K562 (cell line): ENCODE measurements at regions not wholly inside any gene's neighbourhood (a gene's known extent, or its start where the extent isn't known, plus 50 kb on each side); places are given as distances from the start of the nearest gene placed in this dataset.

Source experiments
- CCAR2 ChIP-seq: fragments of 200-400 bp; formaldehyde crosslinking; IDR thresholded peaks from 2 replicates; pipeline ENCODE4 v1.6.1; 2017; ENCODE audit warnings: mild to moderate bottlenecking, low read depth, low read length
- CHD2 ChIP-seq: IDR thresholded peaks from 2 replicates; pipeline ENCODE4 v1.6.1; 2011; ENCODE audit warnings: low read depth, low read length
- ETS1 ChIP-seq: conservative IDR thresholded peaks from 2 replicates; pipeline ENCODE4 v1.6.1; 2011; ENCODE audit warnings: low read depth, mild to moderate bottlenecking, low read length; ENCODE audit not compliant: control insufficient read depth
- KLF13 ChIP-seq: fragments of 450-650 bp; IDR thresholded peaks from 2 replicates; pipeline ENCODE4 v1.6.1; 2016; ENCODE audit warnings: missing genetic modification characterization, low read depth, mild to moderate bottlenecking, missing compliant biosample characterization, moderate library complexity, borderline replicate concordance
- KLF6 ChIP-seq: fragments of 250-450 bp; sonication (Bioruptor Pico); IDR thresholded peaks from 2 replicates; pipeline ENCODE4 v1.4.0; 2020; ENCODE audit warnings: mild to moderate bottlenecking, moderate library complexity, borderline replicate concordance
- MYC ChIP-seq, 2 experiments: fragments of 250-450 bp in 1 of 2; sonication (Bioruptor Pico) in 1 of 2; IDR thresholded peaks; 2 replicates each; pipeline versions ENCODE4 v1.5.1 to v1.6.1; 2012 to 2021; ENCODE audit warnings: low read depth in 2 of 2, borderline replicate concordance in 1 of 2, improper control_type of control experiment in 1 of 2, low read length in 1 of 2, mild to moderate bottlenecking in 1 of 2, moderate library complexity in 1 of 2
- NR2F6 ChIP-seq: fragments of 450-650 bp; formaldehyde crosslinking; IDR thresholded peaks from 2 replicates; pipeline ENCODE4 v1.4.0; 2020; ENCODE audit warnings: mild to moderate bottlenecking
- POLR2G ChIP-seq: fragments of 200-400 bp; formaldehyde crosslinking; IDR thresholded peaks from 2 replicates; pipeline ENCODE4 v1.6.1; 2017; ENCODE audit warnings: low read depth, mild to moderate bottlenecking, antibody characterized with exemption, low read length, moderate library complexity
- TGIF2 ChIP-seq: sonication (generic); formaldehyde crosslinking; IDR thresholded peaks from 2 replicates; pipeline ENCODE4 v1.8.1; 2022; ENCODE audit warnings: mild to moderate bottlenecking, missing genetic modification reagents, moderate library complexity
- TF ChIP-seq, protein P1 (sequence below), 3 experiments: IDR thresholded peaks in 2 of 3; conservative IDR thresholded peaks in 1 of 3; 2 replicates each; pipeline ENCODE4 v1.5.1; 2011 to 2012; ENCODE audit warnings: low read length in 3 of 3, mild to moderate bottlenecking in 3 of 3, control low read depth in 2 of 3, improper control_type of control experiment in 1 of 3, inconsistent platforms in 1 of 3, low read depth in 1 of 3, mixed read lengths in 1 of 3, moderate library complexity in 1 of 3; ENCODE audit not compliant: insufficient read depth in 2 of 3
- TF ChIP-seq, protein P2 (sequence below): fragments of 200-800 bp; sonication (Bioruptor generic); IDR thresholded peaks from 2 replicates; pipeline ENCODE4 v1.6.1; 2017; ENCODE audit warnings: missing genetic modification characterization, missing compliant biosample characterization
- TF ChIP-seq, protein P3 (sequence below): sonication (generic); formaldehyde crosslinking; IDR thresholded peaks from 2 replicates; pipeline ENCODE4 v1.9.0; 2022; ENCODE audit warnings: mild to moderate bottlenecking, missing genetic modification reagents

GRCh38 chr3:148629006-148629405, 68.7 kb upstream of the AGTR1 start:
- TF ChIP-seq NR2F6 (no peak), KLF13 (tag) (no peak), ETS1 (no peak), TGIF2 (CRISPR knock-in tag) (no peak), MYC (IDR thresholded peaks at IDR 0.05; ENCODE audit: low read depth, low read length) (no peak), MYC (CRISPR knock-in tag; IDR thresholded peaks at IDR 0.05; ENCODE audit: borderline replicate concordance, low read depth) (no peak), CCAR2 (no peak), POLR2G (no peak), KLF6 (CRISPR knock-in tag) (no peak), CHD2 (no peak)
- TF ChIP-seq, protein P1, sequence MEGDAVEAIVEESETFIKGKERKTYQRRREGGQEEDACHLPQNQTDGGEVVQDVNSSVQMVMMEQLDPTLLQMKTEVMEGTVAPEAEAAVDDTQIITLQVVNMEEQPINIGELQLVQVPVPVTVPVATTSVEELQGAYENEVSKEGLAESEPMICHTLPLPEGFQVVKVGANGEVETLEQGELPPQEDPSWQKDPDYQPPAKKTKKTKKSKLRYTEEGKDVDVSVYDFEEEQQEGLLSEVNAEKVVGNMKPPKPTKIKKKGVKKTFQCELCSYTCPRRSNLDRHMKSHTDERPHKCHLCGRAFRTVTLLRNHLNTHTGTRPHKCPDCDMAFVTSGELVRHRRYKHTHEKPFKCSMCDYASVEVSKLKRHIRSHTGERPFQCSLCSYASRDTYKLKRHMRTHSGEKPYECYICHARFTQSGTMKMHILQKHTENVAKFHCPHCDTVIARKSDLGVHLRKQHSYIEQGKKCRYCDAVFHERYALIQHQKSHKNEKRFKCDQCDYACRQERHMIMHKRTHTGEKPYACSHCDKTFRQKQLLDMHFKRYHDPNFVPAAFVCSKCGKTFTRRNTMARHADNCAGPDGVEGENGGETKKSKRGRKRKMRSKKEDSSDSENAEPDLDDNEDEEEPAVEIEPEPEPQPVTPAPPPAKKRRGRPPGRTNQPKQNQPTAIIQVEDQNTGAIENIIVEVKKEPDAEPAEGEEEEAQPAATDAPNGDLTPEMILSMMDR (IDR thresholded peaks at IDR 0.05 in 2 of 3, conservative IDR thresholded peaks at IDR 0.05 in 1 of 3; ENCODE audit: insufficient read depth in 2 of 3, low read depth in 1 of 3, low read length in 3 of 3) = no peak
- TF ChIP-seq, protein P2, sequence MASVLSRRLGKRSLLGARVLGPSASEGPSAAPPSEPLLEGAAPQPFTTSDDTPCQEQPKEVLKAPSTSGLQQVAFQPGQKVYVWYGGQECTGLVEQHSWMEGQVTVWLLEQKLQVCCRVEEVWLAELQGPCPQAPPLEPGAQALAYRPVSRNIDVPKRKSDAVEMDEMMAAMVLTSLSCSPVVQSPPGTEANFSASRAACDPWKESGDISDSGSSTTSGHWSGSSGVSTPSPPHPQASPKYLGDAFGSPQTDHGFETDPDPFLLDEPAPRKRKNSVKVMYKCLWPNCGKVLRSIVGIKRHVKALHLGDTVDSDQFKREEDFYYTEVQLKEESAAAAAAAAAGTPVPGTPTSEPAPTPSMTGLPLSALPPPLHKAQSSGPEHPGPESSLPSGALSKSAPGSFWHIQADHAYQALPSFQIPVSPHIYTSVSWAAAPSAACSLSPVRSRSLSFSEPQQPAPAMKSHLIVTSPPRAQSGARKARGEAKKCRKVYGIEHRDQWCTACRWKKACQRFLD (CRISPR knock-in tag) = no peak
- TF ChIP-seq, protein P3, sequence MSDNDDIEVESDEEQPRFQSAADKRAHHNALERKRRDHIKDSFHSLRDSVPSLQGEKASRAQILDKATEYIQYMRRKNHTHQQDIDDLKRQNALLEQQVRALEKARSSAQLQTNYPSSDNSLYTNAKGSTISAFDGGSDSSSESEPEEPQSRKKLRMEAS (CRISPR knock-in tag) = no peak
